ENCODE measurements at regions not wholly inside any gene's neighbourhood (a gene's known extent, or its start where the extent isn't known, plus 50 kb on each side); places are given as distances from the start of the nearest gene placed in this dataset.

DNA sequence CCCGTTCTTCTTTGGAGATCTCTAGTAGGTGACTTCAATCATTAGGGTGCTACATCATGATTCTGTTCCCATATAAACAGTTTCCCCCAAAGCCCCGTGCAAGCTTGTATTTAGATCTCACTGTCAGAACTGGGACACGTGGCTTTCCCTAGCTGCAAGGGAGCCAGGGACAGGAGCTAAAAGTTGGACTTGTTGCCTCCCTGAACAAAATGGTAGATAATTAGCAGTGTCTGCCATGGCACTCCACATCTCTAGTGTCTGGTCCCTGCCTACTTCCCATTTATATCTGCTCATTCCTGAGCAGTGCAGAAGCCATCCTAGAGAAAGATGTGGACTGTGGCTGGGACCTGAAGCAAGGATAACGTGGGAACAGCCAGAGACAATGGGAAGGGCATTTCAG is 76.6 kb upstream of the FGFR2 start:
- Histone ChIP-seq H3K9me3 (ENCODE audit: control insufficient read depth, insufficient read depth, low read length) (peaks cover 14% of the 10 kb centered on the region), H3K4me3 (ENCODE audit: insufficient read depth, low read depth, low read length) (no peak overlapping the region), H2BK120ac (ENCODE audit: low read depth, low read length) (no peak overlapping the region), H2BK5ac (ENCODE audit: low read depth, low read length, poor library complexity, severe bottlenecking) (no peak overlapping the region), H3K56ac (ENCODE audit: extremely low read depth, insufficient read depth, low read length) (no peak overlapping the region), H3K4ac (ENCODE audit: low read depth, low read length) (no peak overlapping the region), H3K27ac (ENCODE audit: insufficient read depth, low read length) (no peak overlapping the region), H4K20me1 (ENCODE audit: insufficient read depth, low read length) (no peaks in the 10 kb centered on the region), H3K23ac (ENCODE audit: low read depth, low read length) (no peak overlapping the region), H4K8ac (ENCODE audit: low read depth in 2 of 2, low read length in 2 of 2) (no peak overlapping the region), H3K4me1 (ENCODE audit: control insufficient read depth, insufficient read depth, low read length) (no peaks in the 10 kb centered on the region), H3K27me3 (ENCODE audit: control insufficient read depth, insufficient read depth, low read length) (no peaks in the 10 kb centered on the region), H3K4me2 (ENCODE audit: low read depth, low read length) (no peak overlapping the region), H3K9ac (ENCODE audit: low read depth, low read length) (no peak overlapping the region), H2BK20ac (ENCODE audit: low read depth, low read length) (no peak overlapping the region), H3K79me1 (ENCODE audit: low read depth in 1 of 2, low read length in 2 of 2) (no peaks in the 10 kb centered on the region), H4K5ac (ENCODE audit: low read depth, low read length) (no peak overlapping the region), H3K18ac (ENCODE audit: low read depth, low read length) (no peak overlapping the region), H3K36me3 (ENCODE audit: control insufficient read depth, insufficient read depth, low read length) (no peaks in the 10 kb centered on the region), H4K91ac (ENCODE audit: insufficient read depth, low read depth, low read length) (no peak overlapping the region), H2AFZ (replicated peaks; ENCODE audit: low read length, poor library complexity) (no peak overlapping the region), H3K14ac (replicated peaks; ENCODE audit: low read depth, low read length) (no peak overlapping the region), H2BK15ac (ENCODE audit: low read depth, low read length) (no peak overlapping the region), H2AK9ac (replicated peaks; ENCODE audit: low read depth, low read length, poor library complexity) (no peak overlapping the region), H3K9me1 (ENCODE audit: insufficient read depth, low read length) (no peaks in the 10 kb centered on the region), H2AK5ac (ENCODE audit: low read depth, low read length) (no peak overlapping the region)
- BruUV-seq (replicated peaks): no TSS peak
- intact Hi-C loops (cut with micrococcal nuclease) (no loop called here), dilution Hi-C loops (cut with HindIII; ENCODE audit: low sequenced_read_pairs, unreplicated experiment) (no loop called here), in situ Hi-C loops (cut with MboI; ENCODE audit: low sequenced_read_pairs) (no loop called here)
- TF ChIP-seq CEBPB (IDR thresholded peaks at IDR 0.05; ENCODE audit: low read depth, low read length): no peak
- no peak for TF ChIP-seq CHD1 (IDR thresholded peaks at IDR 0.05; ENCODE audit: low read depth, low read length)
- no peak for TF ChIP-seq SMC3 (IDR thresholded peaks at IDR 0.05; ENCODE audit: low read depth, low read length)
- TF ChIP-seq NFE2L2 (IDR thresholded peaks at IDR 0.05; ENCODE audit: low read depth, low read length): no peak
- TF ChIP-seq MAFK (IDR thresholded peaks at IDR 0.05; ENCODE audit: low read depth, low read length): no peak
- TF ChIP-seq USF2 (IDR thresholded peaks at IDR 0.05; ENCODE audit: low read depth, low read length): no peak
- no peak for TF ChIP-seq RAD21 (IDR thresholded peaks at IDR 0.05; ENCODE audit: low read length)
- no peak for TF ChIP-seq CTCF (conservative IDR thresholded peaks at IDR 0.05; ENCODE audit: low read depth, low read length)
- TF ChIP-seq FOS (IDR thresholded peaks at IDR 0.05; ENCODE audit: low read depth, low read length): no peak
- TF ChIP-seq, protein P1, sequence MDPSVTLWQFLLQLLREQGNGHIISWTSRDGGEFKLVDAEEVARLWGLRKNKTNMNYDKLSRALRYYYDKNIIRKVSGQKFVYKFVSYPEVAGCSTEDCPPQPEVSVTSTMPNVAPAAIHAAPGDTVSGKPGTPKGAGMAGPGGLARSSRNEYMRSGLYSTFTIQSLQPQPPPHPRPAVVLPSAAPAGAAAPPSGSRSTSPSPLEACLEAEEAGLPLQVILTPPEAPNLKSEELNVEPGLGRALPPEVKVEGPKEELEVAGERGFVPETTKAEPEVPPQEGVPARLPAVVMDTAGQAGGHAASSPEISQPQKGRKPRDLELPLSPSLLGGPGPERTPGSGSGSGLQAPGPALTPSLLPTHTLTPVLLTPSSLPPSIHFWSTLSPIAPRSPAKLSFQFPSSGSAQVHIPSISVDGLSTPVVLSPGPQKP (IDR thresholded peaks at IDR 0.05; ENCODE audit: borderline replicate concordance, low read depth, low read length): no peak
- TF ChIP-seq BHLHE40 (IDR thresholded peaks at IDR 0.05; ENCODE audit: low read depth, low read length): no peak
- no peak for TF ChIP-seq RFX5 (IDR thresholded peaks at IDR 0.05; ENCODE audit: low read depth, low read length)
- no peak for TF ChIP-seq POLR2A (IDR thresholded peaks at IDR 0.05; ENCODE audit: low read depth, low read length)
- TF ChIP-seq MXI1 (IDR thresholded peaks at IDR 0.05; ENCODE audit: borderline replicate concordance, low read depth, low read length): no peak
- CTCF ChIA-PET: no interaction called here
- ATAC-seq (ENCODE audit: low read depth): no peak
- POLR2A ChIA-PET (ENCODE audit: unreplicated experiment): no interaction called here
- WGBS, 2 experiments (ENCODE audit: extremely low coverage in 2 of 2, insufficient read length in 1 of 2): no CpG with 5 or more reads among the region's 4 CpGs
- DNase-seq: no peak

Measured in IMR-90 (cell line).